Fibroblast of pulmonary artery (primary cell): ENCODE measurements at regions not wholly inside any gene's neighbourhood (a gene's known extent, or its start where the extent isn't known, plus 50 kb on each side); places are given as distances from the start of the nearest gene placed in this dataset.

Experiments used
- DNase-seq: peaks from one replicate; pipeline ENCODE4 v3.0.0-alpha.2; 2010; ENCODE audit warnings: low read depth
- H3K4me3 ChIP-seq: replicated peaks from 2 replicates; pipeline ENCODE4 v1.5.1; 2011; ENCODE audit warnings: low read depth, mild to moderate bottlenecking, control low read depth, low read length, moderate library complexity
- CTCF ChIP-seq: IDR thresholded peaks from 2 replicates; pipeline ENCODE4 v1.5.1; 2011; ENCODE audit warnings: mild to moderate bottlenecking, control low read depth, low read length, inconsistent platforms; ENCODE audit errors: missing control alignments

- no peak for TF ChIP-seq CTCF
- H3K4me3 ChIP-seq = no peak overlapping the region
- DNase-seq = no peak
Observed at GRCh38 chr18:75830828-75831227, 403.3 kb upstream of the SMIM21 start.

GRCh38 chr18:75829091-75829490 lies 401.6 kb upstream of the SMIM21 start:
- no peak for DNase-seq
- no peak for TF ChIP-seq CTCF
- no peak overlapping the region for H3K4me3 ChIP-seq

GRCh38 chr18:75828379-75828778 lies 400.9 kb upstream of the SMIM21 start:
- TF ChIP-seq CTCF = no peak
- DNase-seq = no peak
- H3K4me3 ChIP-seq = no peak overlapping the region

- no peak for DNase-seq
- no peak overlapping the region for H3K4me3 ChIP-seq
- TF ChIP-seq CTCF = no peak
Observed at GRCh38 chr18:75827751-75828287, 400.3 kb upstream of the SMIM21 start.

- no peak for DNase-seq
- TF ChIP-seq CTCF = no peak
- no peak overlapping the region for H3K4me3 ChIP-seq
Observed at GRCh38 chr18:75824661-75825060, 397.2 kb upstream of the SMIM21 start.

- no peak for DNase-seq
- no peak for TF ChIP-seq CTCF
- no peak overlapping the region for H3K4me3 ChIP-seq
Observed at GRCh38 chr18:75823471-75823870, 396.0 kb upstream of the SMIM21 start.

GRCh38 chr18:75818383-75818782 lies 390.9 kb upstream of the SMIM21 start:
- no peak for DNase-seq
- no peak for TF ChIP-seq CTCF
- H3K4me3 ChIP-seq = no peak overlapping the region
